Activated naive CD4-positive, alpha-beta T cell treated with anti-CD3 and anti-CD28 coated beads, Interleukin-2, amount 50 U/mL, for 24 hours (primary cell): ENCODE measurements at regions not wholly inside any gene's neighbourhood (a gene's known extent, or its start where the extent isn't known, plus 50 kb on each side); places are given as distances from the start of the nearest gene placed in this dataset.

Experiments used
- H3K27ac Mint-ChIP-seq: one replicate; pipeline ENCODE4 v1.8.0; 2021; ENCODE audit warnings: mild to moderate bottlenecking, mixed read lengths
- H3K27me3 Mint-ChIP-seq: one replicate; pipeline ENCODE4 v1.8.0; 2021; ENCODE audit warnings: mixed read lengths
- H3K36me3 Mint-ChIP-seq: one replicate; pipeline ENCODE4 v1.8.0; 2021; ENCODE audit warnings: mixed read lengths
- H3K4me1 Mint-ChIP-seq: one replicate; pipeline ENCODE4 v1.8.0; 2021; ENCODE audit warnings: mixed read lengths
- H3K4me3 Mint-ChIP-seq: one replicate; pipeline ENCODE4 v1.8.0; 2021; ENCODE audit warnings: mild to moderate bottlenecking, mixed read lengths
- H3K9me3 Mint-ChIP-seq: one replicate; pipeline ENCODE4 v1.8.0; 2021; ENCODE audit warnings: mixed read lengths

GRCh38 chr9:86792136-86792535, 155.2 kb downstream of the GAS1 start:
- Mint-ChIP-seq H3K36me3 (no peaks in the 10 kb centered on the region), H3K27ac (no peak overlapping the region), H3K4me1 (no peaks in the 10 kb centered on the region), H3K27me3 (peaks cover 5% of the 10 kb centered on the region), H3K4me3 (no peak overlapping the region), H3K9me3 (no peaks in the 10 kb centered on the region)

DNA sequence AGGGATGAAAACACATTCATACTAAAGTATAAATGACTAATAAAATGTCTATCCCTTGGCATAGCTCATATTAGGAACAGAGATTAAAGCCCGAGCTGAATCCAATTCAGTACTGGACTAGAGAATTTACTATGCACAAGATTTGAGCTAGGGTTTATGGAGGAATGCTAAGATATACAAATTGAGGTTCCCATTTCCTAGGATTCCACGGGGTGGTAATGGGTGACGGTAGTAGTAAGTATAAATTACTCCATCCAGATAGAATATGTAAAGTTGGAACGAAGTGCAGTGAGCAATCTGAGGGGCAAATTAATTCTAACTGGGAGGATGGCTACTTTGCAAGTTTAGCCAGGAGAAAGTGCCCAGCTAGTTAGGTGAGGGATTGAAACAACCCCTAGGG, 156.5 kb downstream of the GAS1 start:
- Mint-ChIP-seq H3K27ac (no peak overlapping the region), H3K9me3 (no peaks in the 10 kb centered on the region), H3K4me1 (no peaks in the 10 kb centered on the region), H3K27me3 (peaks cover 5% of the 10 kb centered on the region), H3K4me3 (no peak overlapping the region), H3K36me3 (no peaks in the 10 kb centered on the region)

GRCh38 chr9:86788456-86788855, 158.8 kb downstream of the GAS1 start:
- H3K27me3 Mint-ChIP-seq: peaks cover 5% of the 10 kb centered on the region
- no peaks in the 10 kb centered on the region for H3K9me3 Mint-ChIP-seq
- H3K4me1 Mint-ChIP-seq: no peaks in the 10 kb centered on the region
- H3K27ac Mint-ChIP-seq: no peak overlapping the region
- H3K36me3 Mint-ChIP-seq: no peaks in the 10 kb centered on the region
- H3K4me3 Mint-ChIP-seq: no peak overlapping the region

- no peak overlapping the region for H3K27ac Mint-ChIP-seq
- no peaks in the 10 kb centered on the region for H3K27me3 Mint-ChIP-seq
- no peak overlapping the region for H3K4me3 Mint-ChIP-seq
- H3K9me3 Mint-ChIP-seq: no peaks in the 10 kb centered on the region
- H3K4me1 Mint-ChIP-seq: no peaks in the 10 kb centered on the region
- H3K36me3 Mint-ChIP-seq: no peaks in the 10 kb centered on the region
Observed at GRCh38 chr9:86783884-86784283, 163.4 kb downstream of the GAS1 start.

- H3K36me3 Mint-ChIP-seq: no peaks in the 10 kb centered on the region
- no peak overlapping the region for H3K27ac Mint-ChIP-seq
- no peaks in the 10 kb centered on the region for H3K27me3 Mint-ChIP-seq
- H3K4me1 Mint-ChIP-seq: no peaks in the 10 kb centered on the region
- H3K4me3 Mint-ChIP-seq: no peak overlapping the region
- no peaks in the 10 kb centered on the region for H3K9me3 Mint-ChIP-seq
Observed at GRCh38 chr9:86782831-86783230, 164.5 kb downstream of the GAS1 start.

- Mint-ChIP-seq H3K4me3 (no peak overlapping the region), H3K36me3 (no peaks in the 10 kb centered on the region), H3K27me3 (no peaks in the 10 kb centered on the region), H3K27ac (no peak overlapping the region), H3K4me1 (no peaks in the 10 kb centered on the region), H3K9me3 (no peaks in the 10 kb centered on the region)
Observed at GRCh38 chr9:86778761-86779160, 168.5 kb downstream of the GAS1 start.

- H3K27me3 Mint-ChIP-seq: peaks cover 1% of the 10 kb centered on the region
- no peak overlapping the region for H3K27ac Mint-ChIP-seq
- H3K4me1 Mint-ChIP-seq: no peaks in the 10 kb centered on the region
- no peaks in the 10 kb centered on the region for H3K9me3 Mint-ChIP-seq
- H3K36me3 Mint-ChIP-seq: no peaks in the 10 kb centered on the region
- H3K4me3 Mint-ChIP-seq: no peak overlapping the region
Observed at GRCh38 chr9:86775718-86776117, 171.6 kb downstream of the GAS1 start.

DNA sequence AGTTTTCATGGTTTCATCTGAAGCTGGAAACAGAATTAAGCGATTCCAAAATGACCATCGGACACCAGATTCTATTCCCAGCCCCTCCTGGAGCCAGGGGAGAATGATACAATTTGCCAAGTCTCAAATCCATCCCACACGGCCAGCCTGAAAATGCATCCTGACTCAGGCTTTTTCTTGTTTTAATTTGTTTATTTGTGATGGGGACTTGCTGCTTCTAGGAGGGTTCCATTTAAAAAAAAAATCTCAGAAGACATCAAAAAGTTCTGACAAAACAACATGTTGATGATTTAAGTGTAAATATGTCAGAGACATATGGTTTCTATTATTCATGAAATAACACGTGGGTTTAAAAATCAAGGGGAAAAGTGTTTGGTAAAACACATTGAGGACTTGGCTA, 173.2 kb downstream of the GAS1 start:
- Mint-ChIP-seq H3K4me1 (no peaks in the 10 kb centered on the region), H3K9me3 (no peaks in the 10 kb centered on the region), H3K36me3 (no peaks in the 10 kb centered on the region)

GRCh38 chr9:86773422-86773945, 173.8 kb downstream of the GAS1 start:
- Mint-ChIP-seq H3K36me3 (no peaks in the 10 kb centered on the region), H3K27ac (no peak overlapping the region), H3K4me3 (no peak overlapping the region), H3K27me3 (peaks cover 3% of the 10 kb centered on the region), H3K4me1 (no peaks in the 10 kb centered on the region), H3K9me3 (no peaks in the 10 kb centered on the region)

More for the DNA sequence above, 173.2 kb downstream of the GAS1 start:
- H3K4me3 Mint-ChIP-seq: no peak overlapping the region
- no peak overlapping the region for H3K27ac Mint-ChIP-seq
- H3K27me3 Mint-ChIP-seq: peaks cover 1% of the 10 kb centered on the region

DNA sequence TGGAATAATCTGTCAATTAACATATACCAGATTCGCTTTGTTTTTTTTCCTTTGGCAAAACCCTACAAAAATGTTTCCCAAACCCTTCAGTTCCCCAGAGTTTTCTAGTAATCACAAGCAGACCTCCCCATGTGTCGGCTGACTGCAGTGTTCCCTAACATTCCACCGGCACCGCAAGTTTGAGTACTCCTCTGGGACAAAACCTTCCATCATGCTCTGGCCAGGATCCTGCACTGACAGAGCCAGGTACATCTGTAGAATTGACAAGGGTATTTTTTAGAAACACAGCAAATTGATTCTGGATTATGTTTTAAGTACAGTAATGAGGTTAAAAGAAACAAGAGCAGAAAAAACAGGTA, 174.7 kb downstream of the GAS1 start:
- Mint-ChIP-seq H3K9me3 (no peaks in the 10 kb centered on the region), H3K36me3 (no peaks in the 10 kb centered on the region), H3K27ac (no peak overlapping the region), H3K4me3 (no peak overlapping the region), H3K4me1 (no peaks in the 10 kb centered on the region), H3K27me3 (peaks cover 4% of the 10 kb centered on the region)

DNA sequence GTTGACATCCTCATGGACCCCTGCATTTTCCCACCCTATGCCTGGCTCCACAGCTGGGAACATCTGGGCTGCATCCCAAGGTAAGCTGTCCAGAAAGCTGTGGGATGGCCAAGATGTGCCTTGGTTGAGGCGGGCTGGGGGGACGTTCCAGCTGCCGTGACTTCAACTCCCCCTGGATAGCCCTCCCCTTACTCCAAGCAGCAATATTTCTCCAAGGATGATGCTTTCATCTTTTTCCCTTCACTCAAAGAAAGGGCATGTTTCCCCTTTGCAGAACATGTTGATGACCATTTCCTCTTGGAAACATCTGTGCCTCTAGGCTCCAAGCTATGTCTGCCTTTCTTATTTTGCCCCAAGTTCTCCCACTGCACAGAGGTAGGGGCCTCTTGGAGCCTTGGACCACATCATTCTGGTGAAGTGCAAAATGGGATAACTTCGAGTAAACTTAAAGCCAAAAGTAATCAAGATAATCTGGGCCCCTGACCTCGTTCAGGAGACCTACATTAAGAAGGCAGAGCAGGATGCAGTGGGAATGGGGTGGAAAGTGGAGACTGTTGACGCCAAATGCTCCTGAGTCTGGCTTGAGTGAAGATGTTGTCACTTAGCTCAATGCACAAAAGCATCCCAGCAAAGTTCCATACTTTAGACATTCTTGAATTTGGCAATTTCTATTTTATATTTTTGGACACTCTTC, 175.2 kb downstream of the GAS1 start:
- Mint-ChIP-seq H3K27me3 (peaks cover 4% of the 10 kb centered on the region), H3K27ac (no peak overlapping the region), H3K4me3 (no peak overlapping the region), H3K36me3 (no peaks in the 10 kb centered on the region), H3K4me1 (no peaks in the 10 kb centered on the region), H3K9me3 (no peaks in the 10 kb centered on the region)

DNA sequence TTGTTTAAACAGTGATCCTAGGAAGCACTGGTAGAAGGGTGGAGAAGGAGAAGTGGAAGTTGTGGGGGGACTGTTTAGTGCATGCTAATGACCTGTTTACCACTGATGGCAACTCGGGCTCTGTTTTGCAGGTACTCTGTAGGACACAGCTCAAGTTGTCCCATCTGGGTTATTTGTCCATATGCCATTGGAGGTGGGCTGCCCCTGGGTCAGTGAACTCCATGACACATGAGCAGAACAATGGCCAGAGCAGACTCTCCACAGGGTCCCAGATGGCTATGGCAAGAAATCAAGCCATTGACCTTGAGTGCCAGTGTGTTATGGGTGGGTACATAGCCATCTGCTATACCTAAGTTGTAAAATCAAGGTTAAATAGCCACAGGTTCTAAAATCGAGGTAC, 175.9 kb downstream of the GAS1 start:
- Mint-ChIP-seq H3K27ac (no peak overlapping the region), H3K4me3 (no peak overlapping the region), H3K4me1 (no peaks in the 10 kb centered on the region), H3K36me3 (no peaks in the 10 kb centered on the region), H3K9me3 (no peaks in the 10 kb centered on the region), H3K27me3 (peaks cover 5% of the 10 kb centered on the region)

DNA sequence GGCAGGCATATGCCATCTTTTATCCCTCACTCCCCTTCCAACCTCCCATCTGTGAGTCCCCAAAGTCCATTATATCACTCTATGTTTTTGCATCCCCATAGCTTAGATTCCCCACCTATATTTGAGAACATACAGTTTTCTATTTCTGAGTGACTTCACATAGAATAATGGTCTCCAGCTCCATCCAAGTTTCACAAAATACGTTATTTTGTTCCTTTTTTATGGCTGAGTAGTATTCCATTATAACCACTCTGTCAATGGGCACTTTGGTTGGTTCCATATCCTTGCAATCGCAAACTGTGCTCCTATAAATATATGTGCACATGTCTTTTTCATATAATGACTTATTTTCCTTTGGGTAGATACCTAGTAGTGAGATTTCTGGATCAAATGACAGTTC, 178.6 kb downstream of the GAS1 start:
- H3K4me1 Mint-ChIP-seq: no peaks in the 10 kb centered on the region
- H3K27me3 Mint-ChIP-seq: peaks cover 5% of the 10 kb centered on the region
- H3K9me3 Mint-ChIP-seq: no peaks in the 10 kb centered on the region
- no peak overlapping the region for H3K27ac Mint-ChIP-seq
- no peak overlapping the region for H3K4me3 Mint-ChIP-seq
- H3K36me3 Mint-ChIP-seq: no peaks in the 10 kb centered on the region

DNA sequence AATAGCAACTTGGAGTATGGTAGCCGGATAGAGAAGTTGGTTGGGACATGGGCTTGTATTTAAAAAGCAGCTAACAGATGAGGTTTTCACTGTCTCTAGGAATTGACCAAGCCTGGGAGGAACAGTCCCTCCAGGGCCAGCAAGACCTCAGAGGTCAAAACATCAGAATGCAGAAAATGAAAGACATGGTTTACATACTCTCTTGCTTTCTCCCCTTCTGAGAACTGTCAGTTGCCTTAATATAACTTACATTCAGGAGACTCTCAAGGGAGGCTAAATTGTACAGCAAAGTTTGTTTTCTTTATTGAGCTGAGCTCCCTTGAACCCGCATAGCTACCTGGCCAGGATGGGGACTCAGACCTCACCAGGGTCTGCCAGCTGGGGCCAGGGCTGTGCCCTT, 179.3 kb downstream of the GAS1 start:
- H3K9me3 Mint-ChIP-seq: no peaks in the 10 kb centered on the region
- no peak overlapping the region for H3K4me3 Mint-ChIP-seq
- no peaks in the 10 kb centered on the region for H3K4me1 Mint-ChIP-seq
- no peaks in the 10 kb centered on the region for H3K36me3 Mint-ChIP-seq
- no peak overlapping the region for H3K27ac Mint-ChIP-seq
- H3K27me3 Mint-ChIP-seq: peaks cover 5% of the 10 kb centered on the region

DNA sequence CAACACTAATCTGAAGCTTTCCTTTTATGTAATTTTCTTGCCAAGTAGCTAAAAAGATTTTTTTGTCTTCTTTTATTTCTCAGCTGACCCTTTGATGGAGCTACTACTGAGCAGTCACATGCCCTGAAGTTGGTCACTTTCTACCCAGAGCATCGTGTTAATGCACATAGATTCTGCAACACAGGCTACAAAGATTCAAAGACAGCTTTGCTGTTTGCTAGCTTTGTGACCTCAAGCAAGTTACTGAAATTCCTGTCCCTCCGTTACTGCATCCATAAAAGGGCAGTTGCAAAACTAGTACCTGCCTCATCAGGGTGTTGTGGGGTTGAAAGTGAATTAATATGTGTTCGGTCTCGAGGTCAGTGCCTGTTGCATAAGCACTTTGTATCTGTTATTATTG, 179.9 kb downstream of the GAS1 start:
- Mint-ChIP-seq H3K4me1 (no peaks in the 10 kb centered on the region), H3K9me3 (no peaks in the 10 kb centered on the region), H3K36me3 (no peaks in the 10 kb centered on the region), H3K27me3 (peaks cover 4% of the 10 kb centered on the region), H3K4me3 (no peak overlapping the region), H3K27ac (no peak overlapping the region)

- Mint-ChIP-seq H3K4me3 (no peak overlapping the region), H3K9me3 (no peaks in the 10 kb centered on the region), H3K36me3 (no peaks in the 10 kb centered on the region), H3K4me1 (no peaks in the 10 kb centered on the region), H3K27me3 (peaks cover 4% of the 10 kb centered on the region), H3K27ac (no peak overlapping the region)
Observed at GRCh38 chr9:86766912-86767311, 180.4 kb downstream of the GAS1 start.

GRCh38 chr9:86766511-86766910, 180.8 kb downstream of the GAS1 start:
- Mint-ChIP-seq H3K4me1 (no peaks in the 10 kb centered on the region), H3K27ac (no peak overlapping the region)

More at GRCh38 chr9:86766511-86766910, 180.8 kb downstream of the GAS1 start:
- Mint-ChIP-seq H3K9me3 (no peaks in the 10 kb centered on the region), H3K4me3 (no peak overlapping the region), H3K36me3 (no peaks in the 10 kb centered on the region), H3K27me3 (peaks cover 4% of the 10 kb centered on the region)
